HG03095 (cell line): ENCODE measurements at regions not wholly inside any gene's neighbourhood (a gene's known extent, or its start where the extent isn't known, plus 50 kb on each side); places are given as distances from the start of the nearest gene placed in this dataset.

Experiments
- ATAC-seq: cut with Tn5 transposase; IDR thresholded peaks from one replicate; pipeline ENCODE4 v1.9.1; 2021; ENCODE audit warnings: moderate library complexity; ENCODE audit not compliant: unreplicated experiment

DNA sequence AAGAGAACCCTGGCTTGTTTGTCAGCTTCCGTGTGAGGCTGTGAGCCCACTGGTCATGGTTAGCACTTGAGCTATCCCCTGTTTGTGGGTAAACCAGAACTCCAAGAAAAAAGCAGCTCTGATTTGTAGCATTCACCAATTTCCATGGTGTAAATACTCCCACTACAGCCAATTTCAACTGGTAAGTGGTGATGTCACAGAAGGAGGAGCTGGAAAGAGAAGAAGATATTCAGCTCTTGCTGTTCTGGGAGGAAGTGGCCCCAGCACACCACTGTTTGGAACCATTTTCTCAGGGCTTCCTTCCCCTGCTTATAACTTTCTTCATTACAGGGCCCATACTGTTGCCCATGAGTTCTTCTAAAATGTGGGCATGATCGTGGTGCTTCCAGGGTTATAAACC, 500.1 kb upstream of the ZMIZ1 start:
- ATAC-seq = no peak

DNA sequence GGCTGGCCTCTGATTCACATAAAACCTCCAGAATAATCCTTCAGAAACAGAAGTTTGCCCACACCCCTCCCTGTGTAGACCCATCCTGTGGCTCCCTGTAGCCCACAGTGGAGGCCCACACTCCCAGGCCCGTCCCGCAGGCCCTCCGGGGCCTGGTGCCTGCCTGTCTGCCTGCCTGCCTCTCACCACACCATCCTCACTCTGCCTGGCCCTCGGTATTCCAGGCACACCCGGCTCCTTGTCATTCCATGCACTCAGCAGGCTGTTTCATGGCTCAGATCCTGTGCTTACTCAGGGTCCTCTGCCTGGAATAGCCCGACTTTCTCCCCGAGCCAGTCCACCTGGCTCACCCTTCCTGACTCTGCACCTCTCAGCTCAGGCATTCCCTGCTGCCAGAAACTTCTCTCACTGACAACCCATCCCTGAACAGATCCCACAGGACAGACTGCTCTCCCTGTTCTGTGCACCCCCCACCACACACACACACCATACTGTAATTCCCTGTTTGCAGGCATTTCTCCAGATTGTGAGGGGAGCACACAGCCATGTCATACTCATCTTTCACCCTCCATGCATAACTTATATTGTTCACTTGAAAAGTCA, 498.0 kb upstream of the ZMIZ1 start:
- ATAC-seq = no peak

DNA sequence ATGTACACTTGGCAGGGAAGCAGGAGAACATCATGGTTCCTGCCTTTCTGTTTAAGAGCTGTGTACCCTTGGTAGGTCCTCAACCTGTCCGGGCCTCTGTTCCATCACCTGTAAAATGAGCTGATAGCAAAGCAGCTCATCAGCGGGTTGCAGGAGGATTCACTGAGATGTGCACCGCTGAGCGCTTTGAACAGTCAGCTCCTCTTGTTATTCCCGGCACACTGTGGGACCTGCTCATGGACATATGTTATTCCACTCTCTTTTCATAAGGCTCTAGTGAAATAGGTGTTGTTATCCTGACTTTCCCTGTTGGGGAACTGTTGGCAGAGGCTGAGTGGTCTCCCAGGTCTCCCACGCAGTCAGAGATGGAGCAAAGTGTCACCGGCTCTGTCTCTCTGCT, 497.5 kb upstream of the ZMIZ1 start:
- ATAC-seq = no peak

DNA sequence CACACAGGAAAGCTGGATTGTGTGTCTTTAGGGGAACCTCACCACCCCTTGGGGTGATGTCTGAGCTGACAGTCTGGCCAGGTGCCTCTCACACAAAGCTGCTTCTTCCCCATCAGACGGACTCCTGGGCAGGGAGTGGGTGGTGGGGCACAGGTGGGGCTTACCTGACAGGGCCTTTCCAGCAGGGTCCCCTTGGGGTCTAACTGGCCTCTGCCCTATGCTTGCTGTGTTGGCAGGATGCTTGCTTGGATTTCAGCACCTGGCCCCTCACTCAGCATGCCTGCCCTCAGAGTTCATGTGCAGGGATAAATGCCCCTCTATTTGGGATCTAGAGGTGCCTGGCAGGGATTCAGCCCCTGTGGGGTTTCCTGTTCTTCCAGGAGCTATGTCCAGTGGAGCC, 496.9 kb upstream of the ZMIZ1 start:
- ATAC-seq = no peak

DNA sequence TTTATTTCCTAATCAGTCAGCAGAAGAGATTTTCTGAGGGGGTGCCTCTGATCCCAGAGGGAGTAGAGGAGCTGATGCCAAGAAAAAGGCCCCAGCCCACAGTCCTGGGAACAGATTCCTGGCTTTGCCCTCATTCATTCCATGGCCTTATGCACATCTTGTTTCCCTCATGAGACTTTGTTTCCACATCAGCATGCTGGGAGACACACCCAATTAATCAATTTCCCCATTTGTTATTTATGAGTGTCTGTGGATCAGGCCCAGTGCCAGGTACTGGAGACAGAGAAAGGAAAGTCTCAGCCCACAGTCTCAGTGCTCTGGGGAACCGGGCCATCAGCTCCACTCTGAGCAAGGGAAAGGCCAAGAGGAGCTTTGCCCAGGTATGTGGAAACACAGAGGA, 496.2 kb upstream of the ZMIZ1 start:
- ATAC-seq = no peak

- ATAC-seq = no peak
Measured at GRCh38 chr10:78574547-78574946, 494.2 kb upstream of the ZMIZ1 start.

- no peak for ATAC-seq
Measured at GRCh38 chr10:78575400-78575799, 493.4 kb upstream of the ZMIZ1 start.

DNA sequence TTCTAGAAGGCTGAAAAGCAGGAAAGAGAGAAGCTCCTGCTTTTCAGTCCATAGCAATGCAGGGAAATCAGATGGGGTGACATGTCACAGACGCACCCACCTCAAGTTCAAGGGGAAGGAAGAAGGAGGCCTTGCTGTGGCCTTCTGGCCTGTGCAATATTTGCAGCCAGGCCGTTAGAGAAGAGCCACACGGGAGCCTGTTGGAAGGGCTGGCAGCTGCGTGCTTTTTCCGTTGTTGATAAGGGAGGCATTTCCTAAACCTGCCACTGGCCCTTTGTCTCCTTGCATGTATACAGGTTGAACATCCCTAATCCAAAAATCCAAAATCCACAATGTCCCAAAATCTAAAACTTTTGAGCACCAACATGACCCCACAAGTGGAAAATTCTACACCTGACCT, 492.5 kb upstream of the ZMIZ1 start:
- no peak for ATAC-seq

DNA sequence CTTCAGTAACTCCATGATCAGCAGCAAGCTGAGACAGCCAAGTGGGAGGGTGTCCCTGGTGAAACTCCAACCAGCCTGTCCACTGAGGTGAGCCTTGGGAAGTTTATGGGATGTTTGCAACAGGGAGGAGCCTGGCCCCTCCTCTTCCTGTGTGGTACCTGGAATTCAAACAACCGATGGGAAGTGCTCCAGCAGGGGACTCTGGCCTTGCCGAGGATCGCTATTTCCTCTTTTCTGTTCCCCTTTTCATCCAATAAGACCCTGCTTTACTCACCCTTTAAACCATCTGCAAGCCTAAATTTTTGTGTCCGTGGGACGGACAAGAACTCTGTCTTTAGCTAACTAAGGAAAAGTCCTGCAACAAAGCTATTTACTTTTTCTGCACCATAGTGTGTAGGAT, 491.1 kb upstream of the ZMIZ1 start:
- no peak for ATAC-seq

GRCh38 chr10:78578929-78579328, 489.8 kb upstream of the ZMIZ1 start:
- ATAC-seq = no peak

DNA sequence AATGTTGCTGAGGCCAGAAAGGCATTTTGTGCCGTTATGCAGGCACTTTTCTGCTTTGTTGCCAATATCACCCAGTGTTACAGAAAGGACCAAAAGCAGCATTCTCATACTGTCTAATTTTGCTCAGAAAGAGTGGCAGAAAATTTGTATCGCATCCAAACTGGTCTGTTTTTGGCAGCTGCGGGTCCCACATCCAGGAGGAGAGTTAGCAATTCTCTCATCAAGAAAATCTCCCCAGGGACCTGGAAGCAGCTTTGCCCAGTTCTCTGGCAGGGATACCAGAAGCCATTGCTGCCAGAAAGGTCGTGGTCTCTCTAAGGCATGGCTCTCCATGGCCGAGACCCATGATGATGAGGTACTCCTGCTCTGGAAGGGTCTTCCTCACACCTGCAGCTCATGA, 489.2 kb upstream of the ZMIZ1 start:
- ATAC-seq = no peak

DNA sequence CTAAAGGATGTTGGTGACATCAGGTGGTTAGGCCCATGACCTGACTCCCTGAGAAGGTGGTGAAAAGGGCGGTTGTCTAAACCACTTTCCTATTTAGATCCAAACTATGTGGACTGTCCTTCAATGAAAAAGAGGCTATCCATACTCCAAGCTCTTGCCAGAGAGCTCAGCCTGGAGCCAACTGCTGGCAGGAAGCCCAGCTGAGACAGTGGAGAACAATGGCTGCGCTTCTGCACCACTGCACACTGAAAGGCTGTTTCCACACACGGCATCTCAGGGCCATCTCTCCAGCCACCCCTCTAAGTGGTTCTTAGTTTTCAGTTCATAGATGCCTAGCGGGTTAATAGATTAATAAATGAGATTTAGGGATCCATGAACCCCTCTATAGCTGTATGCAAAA, 488.8 kb upstream of the ZMIZ1 start:
- ATAC-seq = no peak

DNA sequence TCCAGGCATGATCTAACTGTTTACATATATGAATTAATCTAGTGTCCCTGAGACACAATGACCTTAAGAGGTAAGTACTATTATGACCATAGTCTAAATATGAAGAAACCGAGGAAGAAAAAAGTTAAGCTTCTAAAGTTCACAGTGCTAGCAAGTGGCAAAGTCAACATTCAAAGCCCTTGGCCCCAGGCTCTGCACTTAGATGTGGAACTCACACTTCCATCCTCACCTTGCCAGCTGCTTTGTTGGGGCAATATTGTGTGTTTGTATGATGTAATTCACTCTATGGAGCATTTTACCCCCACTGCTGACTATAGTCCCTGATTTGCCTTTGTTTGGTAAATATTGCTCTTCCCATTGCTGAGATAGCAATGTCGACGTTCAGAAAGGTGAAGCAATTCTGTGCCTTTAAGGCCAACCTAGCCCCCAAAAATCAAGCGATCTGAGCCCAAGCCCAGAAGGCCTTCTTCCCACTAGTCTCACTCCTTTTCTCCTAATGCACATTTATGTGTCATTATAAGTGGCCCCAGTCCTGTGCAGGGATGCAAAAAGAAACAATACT, 487.6 kb upstream of the ZMIZ1 start:
- no peak for ATAC-seq

GRCh38 chr10:78582540-78582939, 486.2 kb upstream of the ZMIZ1 start:
- no peak for ATAC-seq

DNA sequence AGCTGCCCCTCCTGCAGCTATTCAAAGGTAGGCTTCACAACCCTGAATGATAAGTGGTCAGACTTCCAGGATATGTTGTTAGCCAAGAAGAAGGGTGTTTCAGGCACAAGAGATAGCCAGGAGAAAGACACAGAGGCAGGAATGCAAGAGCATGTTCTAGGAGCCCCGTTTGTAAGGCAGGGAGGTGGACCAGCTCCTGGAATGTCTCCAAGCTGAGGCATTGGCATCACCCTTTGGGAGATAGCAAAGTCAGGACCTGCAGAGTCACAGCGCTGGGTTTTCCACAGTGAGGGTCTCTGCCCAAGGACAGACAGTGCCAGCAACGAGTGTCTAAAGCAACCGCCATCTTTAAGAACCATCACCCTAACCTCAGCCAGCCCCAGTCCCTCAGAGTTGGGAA, 484.5 kb upstream of the ZMIZ1 start:
- no peak for ATAC-seq

DNA sequence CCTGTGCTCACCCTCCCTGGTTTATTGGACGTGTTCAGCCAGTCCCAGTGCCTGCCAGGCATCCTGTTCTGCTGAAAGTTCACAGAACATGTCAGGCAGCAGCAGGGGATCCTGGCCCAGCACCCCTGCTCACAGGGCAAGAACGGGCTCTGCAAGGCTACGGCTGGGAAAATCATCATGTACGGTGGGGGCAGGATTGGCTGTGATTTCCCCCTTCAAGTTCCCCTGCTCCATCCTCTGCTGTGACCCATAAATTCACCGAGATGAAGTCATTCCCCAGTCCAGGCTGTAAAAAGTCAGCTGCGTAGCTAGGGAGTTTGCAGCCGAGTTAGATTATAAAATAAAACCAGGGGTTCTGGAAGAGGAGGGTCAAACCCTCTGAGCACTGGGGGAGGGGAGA, 484.1 kb upstream of the ZMIZ1 start:
- ATAC-seq = no peak

GRCh38 chr10:78585952-78586351, 482.8 kb upstream of the ZMIZ1 start:
- ATAC-seq = no peak

DNA sequence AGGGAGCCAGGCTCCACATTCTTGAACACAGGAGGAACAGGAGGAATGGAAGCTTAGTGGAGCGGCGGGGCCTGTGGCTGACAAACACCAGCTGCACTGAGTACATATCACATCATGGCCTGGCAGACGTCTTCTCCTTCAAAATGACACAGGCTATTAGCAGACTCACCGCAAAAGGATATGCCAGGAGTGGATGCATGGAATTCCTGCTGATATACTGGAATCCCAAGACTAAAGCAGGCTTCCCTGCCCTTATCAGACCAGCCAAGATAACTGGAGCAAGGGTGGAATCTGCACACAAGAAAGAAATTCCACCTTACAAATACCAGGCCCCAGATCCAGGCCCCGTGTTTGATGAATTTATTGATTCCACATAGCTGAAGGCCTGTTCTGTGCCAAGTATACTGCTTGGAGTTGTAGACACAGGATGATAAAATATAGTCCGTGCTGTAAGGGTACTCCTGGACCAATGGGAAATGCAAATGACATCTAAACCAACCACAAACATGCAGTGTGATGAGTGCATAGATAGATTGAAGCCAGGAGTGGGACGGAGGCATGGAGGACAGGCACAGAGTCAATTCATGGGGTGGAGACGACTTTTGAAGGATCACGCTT, 480.5 kb upstream of the ZMIZ1 start:
- ATAC-seq = no peak

DNA sequence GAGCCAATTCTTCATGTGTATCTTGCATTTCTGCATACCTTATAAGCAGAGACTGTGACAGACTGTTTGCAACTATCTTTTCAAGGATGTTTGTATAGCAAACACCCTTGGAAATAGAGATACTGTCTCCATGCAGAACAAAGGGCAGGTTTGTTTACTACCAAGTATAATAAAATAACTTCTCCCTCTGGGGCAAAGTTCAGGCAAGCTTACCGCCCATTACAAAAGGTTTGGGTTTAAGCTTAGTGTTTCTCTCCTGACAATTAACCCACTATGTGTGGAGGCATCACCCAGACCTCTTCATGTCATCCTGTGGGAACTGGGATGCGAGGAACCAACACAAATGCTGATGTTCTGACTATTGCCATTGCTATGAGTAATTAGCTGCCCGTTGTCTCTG, 479.1 kb upstream of the ZMIZ1 start:
- no peak for ATAC-seq

DNA sequence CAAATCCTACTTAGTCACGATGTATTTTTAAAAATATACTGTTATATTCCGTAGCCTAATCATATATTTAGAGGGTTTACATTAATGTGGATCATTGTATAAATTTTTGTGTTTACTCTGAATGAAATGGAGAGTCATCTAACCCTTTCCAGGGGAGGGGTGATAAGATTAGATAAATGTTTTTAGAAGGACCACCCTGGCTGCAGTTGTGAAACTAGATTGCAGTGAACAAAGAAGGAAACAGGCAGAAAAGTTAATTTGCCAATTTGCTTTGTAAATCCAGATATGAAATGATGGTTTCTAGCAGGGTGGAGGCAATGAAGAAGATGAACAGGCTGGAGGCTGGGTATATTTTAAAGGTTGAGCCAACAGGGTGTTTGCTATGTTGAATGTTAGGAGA, 477.7 kb upstream of the ZMIZ1 start:
- no peak for ATAC-seq

DNA sequence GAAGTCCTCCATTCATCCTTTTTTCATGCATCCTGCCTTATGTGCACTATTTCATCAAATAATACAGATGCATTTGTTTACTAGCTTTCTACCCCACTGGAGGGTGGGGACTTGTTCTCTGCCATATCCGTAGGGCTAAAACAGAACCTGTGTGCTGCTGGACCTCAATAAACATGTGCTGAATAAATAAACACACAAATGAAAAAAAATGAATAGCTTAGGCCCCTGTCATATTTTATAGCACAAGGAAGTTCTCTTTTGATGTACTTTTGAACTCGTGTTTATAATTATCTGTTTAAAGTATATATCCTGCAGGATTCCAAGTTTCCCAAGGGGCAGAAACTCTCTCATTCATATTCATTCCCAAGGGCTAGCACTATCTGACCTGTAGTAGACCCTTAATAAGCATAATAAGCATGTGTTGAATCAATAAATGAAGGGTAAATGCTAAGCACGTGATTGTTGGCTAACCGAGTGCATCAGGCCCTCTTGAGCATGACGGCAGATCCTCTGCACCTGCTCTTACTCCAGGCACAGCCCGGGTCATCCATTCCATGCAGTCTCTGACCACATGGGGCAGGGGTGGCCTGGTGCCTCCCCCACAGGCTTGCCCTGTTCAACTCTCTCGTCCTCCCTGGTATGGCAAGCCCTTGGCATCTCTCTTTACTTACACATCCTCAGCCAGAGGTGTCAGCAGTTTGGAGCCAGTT, 474.1 kb upstream of the ZMIZ1 start:
- no peak for ATAC-seq

- ATAC-seq = no peak
Measured at GRCh38 chr10:78595269-78595619, 473.5 kb upstream of the ZMIZ1 start.
